ENCODE measurements at regions not wholly inside any gene's neighbourhood (a gene's known extent, or its start where the extent isn't known, plus 50 kb on each side); places are given as distances from the start of the nearest gene placed in this dataset.

DNA sequence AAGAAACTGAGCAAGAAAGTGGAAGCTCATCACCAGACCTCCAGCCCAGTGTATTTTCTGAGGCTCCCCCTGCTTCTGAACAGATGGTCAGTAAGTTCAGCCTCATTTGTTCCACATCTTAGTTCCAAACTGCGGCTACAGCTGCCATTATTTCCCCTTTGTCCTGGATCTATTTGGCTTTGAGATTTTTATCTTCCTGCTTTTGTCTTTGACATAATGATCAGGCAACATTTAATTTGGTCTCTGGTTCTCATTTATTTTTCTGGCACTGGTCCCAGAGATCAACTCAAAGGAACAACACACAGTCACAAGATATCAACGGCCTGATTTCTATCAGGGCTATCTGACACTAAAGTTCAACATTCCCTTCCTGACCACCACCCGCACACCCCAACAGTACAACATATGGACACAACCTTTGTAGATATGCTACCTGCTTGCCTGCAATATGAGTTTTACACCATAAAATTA, 137.5 kb downstream of the FAM76B start:
- TF ChIP-seq, protein P1, sequence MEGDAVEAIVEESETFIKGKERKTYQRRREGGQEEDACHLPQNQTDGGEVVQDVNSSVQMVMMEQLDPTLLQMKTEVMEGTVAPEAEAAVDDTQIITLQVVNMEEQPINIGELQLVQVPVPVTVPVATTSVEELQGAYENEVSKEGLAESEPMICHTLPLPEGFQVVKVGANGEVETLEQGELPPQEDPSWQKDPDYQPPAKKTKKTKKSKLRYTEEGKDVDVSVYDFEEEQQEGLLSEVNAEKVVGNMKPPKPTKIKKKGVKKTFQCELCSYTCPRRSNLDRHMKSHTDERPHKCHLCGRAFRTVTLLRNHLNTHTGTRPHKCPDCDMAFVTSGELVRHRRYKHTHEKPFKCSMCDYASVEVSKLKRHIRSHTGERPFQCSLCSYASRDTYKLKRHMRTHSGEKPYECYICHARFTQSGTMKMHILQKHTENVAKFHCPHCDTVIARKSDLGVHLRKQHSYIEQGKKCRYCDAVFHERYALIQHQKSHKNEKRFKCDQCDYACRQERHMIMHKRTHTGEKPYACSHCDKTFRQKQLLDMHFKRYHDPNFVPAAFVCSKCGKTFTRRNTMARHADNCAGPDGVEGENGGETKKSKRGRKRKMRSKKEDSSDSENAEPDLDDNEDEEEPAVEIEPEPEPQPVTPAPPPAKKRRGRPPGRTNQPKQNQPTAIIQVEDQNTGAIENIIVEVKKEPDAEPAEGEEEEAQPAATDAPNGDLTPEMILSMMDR (IDR thresholded peaks at IDR 0.05), result no peak
- Mint-ChIP-seq H3K4me1 (ENCODE audit: low read depth) (peaks cover 35% of the 10 kb centered on the region), H3K27me3 (ENCODE audit: low read depth) (no peaks in the 10 kb centered on the region), H3K36me3 (ENCODE audit: low read depth) (no peaks in the 10 kb centered on the region), H3K4me3 (ENCODE audit: unreplicated experiment) (no peak overlapping the region), H3K27ac (ENCODE audit: unreplicated experiment) (no peak overlapping the region), H3K9me3 (ENCODE audit: low read depth) (no peaks in the 10 kb centered on the region)
- DNase-seq (ENCODE audit: low spot score), result no peak

DNA sequence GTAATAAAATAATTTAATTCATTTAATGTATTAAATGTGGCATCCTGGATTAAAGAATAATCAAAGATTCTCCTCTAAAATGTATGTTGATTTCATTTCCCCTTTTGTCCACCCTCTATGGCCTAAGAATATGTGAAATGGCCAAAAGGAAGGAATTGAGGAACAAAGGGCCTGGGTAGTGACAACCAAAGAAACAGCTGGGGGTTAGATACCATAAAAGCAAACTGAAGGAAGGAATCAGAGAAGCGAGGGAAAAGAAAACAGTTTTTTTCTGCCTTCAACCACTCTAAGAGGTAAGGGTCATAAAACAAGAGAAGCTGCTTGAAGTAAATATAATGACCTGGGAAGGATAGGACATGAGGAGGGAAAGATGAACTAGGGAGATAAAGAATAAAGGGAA, 139.3 kb downstream of the FAM76B start:
- Mint-ChIP-seq H3K4me1 (ENCODE audit: low read depth) (peaks cover 47% of the 10 kb centered on the region), H3K9me3 (ENCODE audit: low read depth) (peaks cover 6% of the 10 kb centered on the region), H3K4me3 (ENCODE audit: unreplicated experiment) (no peak overlapping the region), H3K36me3 (ENCODE audit: low read depth) (peaks cover 4% of the 10 kb centered on the region), H3K27me3 (ENCODE audit: low read depth) (no peaks in the 10 kb centered on the region), H3K27ac (ENCODE audit: unreplicated experiment) (peak overlapping the region; percentile 64)
- TF ChIP-seq, protein P1 (IDR thresholded peaks at IDR 0.05), result no peak
- no peak for DNase-seq (ENCODE audit: low spot score)

DNA sequence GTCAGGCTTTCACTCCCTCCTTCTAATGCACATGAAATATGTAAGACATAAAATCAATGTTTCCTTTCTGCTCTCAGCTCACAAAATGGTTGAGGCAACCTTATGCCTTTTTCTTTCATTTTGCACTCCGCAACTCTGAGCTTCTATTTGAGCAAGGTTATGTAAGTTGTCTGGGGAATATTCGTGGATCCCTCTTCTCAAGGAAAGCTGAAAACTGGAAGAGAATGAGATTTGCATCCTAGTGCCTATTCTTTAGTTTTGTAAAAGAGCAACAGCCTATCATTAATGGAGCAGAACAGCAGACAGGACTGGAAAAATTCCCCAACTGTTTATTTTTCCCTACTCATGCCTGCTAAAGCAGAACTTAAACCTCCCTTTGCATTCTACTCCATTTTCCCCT, 141.7 kb downstream of the FAM76B start:
- DNase-seq (ENCODE audit: low spot score), result no peak
- TF ChIP-seq, protein P1 (IDR thresholded peaks at IDR 0.05), result no peak
- Mint-ChIP-seq H3K9me3 (ENCODE audit: low read depth) (peaks cover 14% of the 10 kb centered on the region), H3K36me3 (ENCODE audit: low read depth) (peaks cover 10% of the 10 kb centered on the region), H3K4me1 (ENCODE audit: low read depth) (peaks cover 64% of the 10 kb centered on the region), H3K27me3 (ENCODE audit: low read depth) (no peaks in the 10 kb centered on the region), H3K27ac (ENCODE audit: unreplicated experiment) (peak overlapping the region; percentile 95), H3K4me3 (ENCODE audit: unreplicated experiment) (peak overlapping the region; percentile 31)

DNA sequence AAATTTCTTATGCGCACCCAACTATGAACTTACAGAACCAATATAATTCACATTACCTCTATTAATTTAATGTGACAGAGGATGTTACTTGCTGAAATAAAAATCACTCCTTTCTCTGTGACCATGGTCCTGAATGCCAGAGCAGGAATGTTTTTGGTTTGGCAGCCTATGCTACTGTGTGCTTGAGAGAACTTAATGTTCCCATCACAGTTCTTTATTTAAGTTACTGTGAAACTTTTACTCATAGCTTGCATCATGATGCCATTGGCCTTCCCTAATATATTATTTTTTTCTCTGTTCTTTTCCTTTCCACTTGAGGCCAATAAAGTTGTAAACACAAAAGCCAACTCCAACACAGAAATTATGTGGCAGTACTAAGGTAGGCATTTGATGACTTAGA, 142.2 kb downstream of the FAM76B start:
- Mint-ChIP-seq H3K4me3 (ENCODE audit: unreplicated experiment) (no peak overlapping the region), H3K4me1 (ENCODE audit: low read depth) (peaks cover 68% of the 10 kb centered on the region), H3K27ac (ENCODE audit: unreplicated experiment) (peak overlapping the region; percentile 95), H3K9me3 (ENCODE audit: low read depth) (peaks cover 14% of the 10 kb centered on the region), H3K36me3 (ENCODE audit: low read depth) (peaks cover 10% of the 10 kb centered on the region), H3K27me3 (ENCODE audit: low read depth) (no peaks in the 10 kb centered on the region)
- TF ChIP-seq, protein P1 (IDR thresholded peaks at IDR 0.05), result no peak
- DNase-seq (ENCODE audit: low spot score), result no peak

DNA sequence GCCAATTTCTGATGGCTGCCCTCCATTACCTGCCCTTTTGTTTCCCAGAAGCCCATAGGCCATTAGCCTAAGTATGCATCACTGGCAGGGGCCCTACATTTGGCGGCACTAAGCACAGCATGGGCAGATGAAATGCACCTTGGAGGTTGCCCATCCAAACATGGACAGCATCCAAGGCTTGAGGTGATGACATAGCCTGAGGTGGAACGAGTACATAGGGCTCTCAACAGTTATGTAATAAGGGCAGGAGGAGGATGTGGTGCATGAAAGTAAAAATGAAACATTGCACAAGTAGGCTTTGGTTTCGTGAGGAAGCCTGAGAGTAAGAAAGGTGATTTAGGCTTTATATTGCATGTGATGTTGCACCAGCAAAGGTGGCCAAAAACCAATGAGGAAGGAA, 148.1 kb downstream of the FAM76B start:
- Mint-ChIP-seq H3K9me3 (ENCODE audit: low read depth) (peaks cover 16% of the 10 kb centered on the region), H3K4me3 (ENCODE audit: unreplicated experiment) (no peak overlapping the region), H3K4me1 (ENCODE audit: low read depth) (peaks cover 40% of the 10 kb centered on the region), H3K27ac (ENCODE audit: unreplicated experiment) (no peak overlapping the region), H3K36me3 (ENCODE audit: low read depth) (peaks cover 13% of the 10 kb centered on the region), H3K27me3 (ENCODE audit: low read depth) (no peaks in the 10 kb centered on the region)
- TF ChIP-seq, protein P1 (IDR thresholded peaks at IDR 0.05), result no peak
- DNase-seq (ENCODE audit: low spot score), result no peak

All from chondrocyte (in vitro differentiated cells).